Upper lobe of right lung (tissue), 1 donor: ENCODE measurements at regions not wholly inside any gene's neighbourhood (a gene's known extent, or its start where the extent isn't known, plus 50 kb on each side); places are given as distances from the start of the nearest gene placed in this dataset.

Experiments used
- ATAC-seq: fragments of 200-7000 bp; cut with Tn5 transposase; one replicate; pipeline ENCODE4 v1.9.1; 2020; ENCODE audit warnings: mild to moderate bottlenecking, moderate library complexity
- DNase-seq: peaks from one replicate; pipeline ENCODE4 v3.0.0-alpha.2; 2020
- H3K27ac ChIP-seq: fragments of 200-600 bp; one replicate; pipeline ENCODE4 v1.8.0; 2022
- H3K27me3 ChIP-seq: fragments of 200-600 bp; one replicate; pipeline ENCODE4 v1.8.0; 2022; ENCODE audit warnings: mild to moderate bottlenecking
- H3K36me3 ChIP-seq: fragments of 200-600 bp; one replicate; pipeline ENCODE4 v1.8.0; 2022
- H3K4me1 ChIP-seq: fragments of 200-600 bp; one replicate; pipeline ENCODE4 v1.8.0; 2022
- H3K4me3 ChIP-seq: fragments of 200-600 bp; one replicate; pipeline ENCODE4 v1.8.0; 2022; ENCODE audit warnings: mild to moderate bottlenecking
- H3K9me3 ChIP-seq: fragments of 200-600 bp; one replicate; pipeline ENCODE4 v1.8.0; 2022
- intact Hi-C: fragments of 100-400 bp; cut with DNase I; formaldehyde crosslinking; loops from one replicate; pipeline ENCODE4 v1.11.0; 2022
- TF ChIP-seq, protein P1 (sequence below): fragments of 200-600 bp; IDR thresholded peaks from one replicate; pipeline ENCODE4 v1.8.0; 2022; ENCODE audit warnings: antibody characterized with exemption
- donor health status: DM: no; HTN: yes; CAD: no; lungs with severe emphysema.

DNA sequence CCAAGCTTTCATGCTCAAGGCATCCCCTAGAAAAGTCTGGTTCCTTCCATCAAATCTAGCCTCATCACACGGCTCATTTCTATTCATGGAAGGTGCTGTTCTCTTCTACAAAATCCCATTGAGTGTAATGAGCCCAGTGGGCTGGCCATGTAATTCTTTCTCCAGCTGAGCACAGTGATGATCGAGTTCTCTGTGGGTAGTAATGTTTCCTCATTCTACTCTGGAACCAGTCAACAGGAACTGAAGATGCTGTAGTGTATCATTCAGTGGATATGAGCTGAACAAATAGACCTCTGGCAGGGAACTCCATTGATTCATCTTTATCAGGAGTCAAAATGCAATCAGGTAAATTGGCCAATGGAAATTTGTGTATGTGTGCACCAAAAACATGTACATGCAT lies 149.2 kb downstream of the LRRC70 start:
- TF ChIP-seq, protein P1, sequence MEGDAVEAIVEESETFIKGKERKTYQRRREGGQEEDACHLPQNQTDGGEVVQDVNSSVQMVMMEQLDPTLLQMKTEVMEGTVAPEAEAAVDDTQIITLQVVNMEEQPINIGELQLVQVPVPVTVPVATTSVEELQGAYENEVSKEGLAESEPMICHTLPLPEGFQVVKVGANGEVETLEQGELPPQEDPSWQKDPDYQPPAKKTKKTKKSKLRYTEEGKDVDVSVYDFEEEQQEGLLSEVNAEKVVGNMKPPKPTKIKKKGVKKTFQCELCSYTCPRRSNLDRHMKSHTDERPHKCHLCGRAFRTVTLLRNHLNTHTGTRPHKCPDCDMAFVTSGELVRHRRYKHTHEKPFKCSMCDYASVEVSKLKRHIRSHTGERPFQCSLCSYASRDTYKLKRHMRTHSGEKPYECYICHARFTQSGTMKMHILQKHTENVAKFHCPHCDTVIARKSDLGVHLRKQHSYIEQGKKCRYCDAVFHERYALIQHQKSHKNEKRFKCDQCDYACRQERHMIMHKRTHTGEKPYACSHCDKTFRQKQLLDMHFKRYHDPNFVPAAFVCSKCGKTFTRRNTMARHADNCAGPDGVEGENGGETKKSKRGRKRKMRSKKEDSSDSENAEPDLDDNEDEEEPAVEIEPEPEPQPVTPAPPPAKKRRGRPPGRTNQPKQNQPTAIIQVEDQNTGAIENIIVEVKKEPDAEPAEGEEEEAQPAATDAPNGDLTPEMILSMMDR = no peak
- no peaks in the 10 kb centered on the region for H3K4me1 ChIP-seq
- no peaks in the 10 kb centered on the region for H3K36me3 ChIP-seq
- intact Hi-C loops = no loop called here
- no peak overlapping the region for H3K27ac ChIP-seq
- no peak overlapping the region for H3K4me3 ChIP-seq
- H3K27me3 ChIP-seq = no peaks in the 10 kb centered on the region
- DNase-seq (no peak), ATAC-seq (no peak)
- no peaks in the 10 kb centered on the region for H3K9me3 ChIP-seq

DNA sequence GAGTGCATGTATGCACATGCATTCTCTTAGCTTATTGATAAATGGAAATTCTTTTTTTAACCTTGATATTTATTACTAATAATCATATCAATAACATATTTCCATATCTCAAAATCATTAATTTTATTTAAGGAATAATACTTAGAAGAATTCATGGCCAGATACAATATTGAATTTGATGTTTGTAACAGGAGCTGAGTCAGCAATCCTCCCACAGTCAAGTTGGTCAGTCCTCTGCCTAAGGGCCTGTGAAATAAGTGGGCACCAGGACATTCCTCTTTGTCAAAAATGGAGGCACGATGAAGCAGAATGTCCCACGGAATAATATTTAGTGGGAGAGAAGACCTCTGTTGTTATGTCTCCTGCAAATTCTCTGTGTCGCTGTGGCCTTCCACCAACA lies 148.6 kb downstream of the LRRC70 start:
- Histone ChIP-seq H3K4me3 (no peak overlapping the region), H3K4me1 (no peaks in the 10 kb centered on the region), H3K27me3 (no peaks in the 10 kb centered on the region), H3K27ac (no peak overlapping the region), H3K36me3 (no peaks in the 10 kb centered on the region), H3K9me3 (no peaks in the 10 kb centered on the region)
- intact Hi-C loops = no loop called here
- TF ChIP-seq, protein P1 = no peak
- no peak for DNase-seq
- ATAC-seq = no peak

DNA sequence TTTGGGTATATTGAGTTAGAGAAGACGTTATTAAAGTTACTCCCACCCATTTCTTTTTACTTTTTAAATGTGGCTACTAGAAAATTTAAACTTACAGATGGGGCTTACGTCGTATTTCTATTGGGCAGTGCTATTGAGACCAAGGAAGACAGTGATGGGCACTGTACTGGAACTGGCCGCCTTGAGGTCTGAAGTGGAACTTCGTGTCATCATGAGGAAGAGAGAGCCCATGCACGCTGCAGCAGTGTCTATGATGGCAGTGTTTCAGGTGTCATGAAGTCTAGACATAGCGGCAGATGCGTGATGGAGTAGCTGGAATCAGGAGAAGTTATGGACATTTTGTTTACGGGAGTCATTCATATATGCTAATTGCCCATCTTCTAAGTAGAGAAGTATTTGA lies 143.7 kb downstream of the LRRC70 start:
- Histone ChIP-seq H3K27me3 (no peaks in the 10 kb centered on the region), H3K9me3 (no peaks in the 10 kb centered on the region), H3K4me1 (no peaks in the 10 kb centered on the region), H3K36me3 (no peaks in the 10 kb centered on the region), H3K4me3 (no peak overlapping the region), H3K27ac (no peak overlapping the region)
- TF ChIP-seq, protein P1 = no peak
- ATAC-seq (no peak), DNase-seq (no peak)
- intact Hi-C loops = no loop called here

DNA sequence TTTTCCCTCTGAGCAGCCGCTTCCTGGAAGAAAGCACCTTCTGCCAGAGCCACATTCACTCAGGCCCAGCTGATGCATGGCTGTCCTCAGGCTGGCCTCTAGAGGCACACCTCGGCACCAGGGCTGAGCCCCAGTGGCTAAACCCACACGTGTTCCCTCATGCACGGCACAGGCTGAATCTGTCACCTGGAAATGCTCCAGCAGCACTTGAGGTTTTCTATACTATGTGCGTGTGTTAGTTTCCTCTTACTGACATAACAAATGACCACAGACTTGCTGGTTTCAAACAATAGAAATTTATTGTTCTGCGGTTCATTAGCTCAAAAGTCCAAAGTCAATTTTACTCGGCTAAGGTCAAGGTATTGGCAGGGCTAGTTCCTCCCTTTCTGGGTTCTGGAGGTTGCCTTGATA lies 141.4 kb downstream of the LRRC70 start:
- H3K36me3 ChIP-seq = no peaks in the 10 kb centered on the region
- no peaks in the 10 kb centered on the region for H3K9me3 ChIP-seq
- H3K4me1 ChIP-seq = no peaks in the 10 kb centered on the region
- no peaks in the 10 kb centered on the region for H3K27me3 ChIP-seq
- TF ChIP-seq, protein P1 = peak; percentile 19
- DNase-seq (no peak), ATAC-seq (peak; percentile 50)
- H3K27ac ChIP-seq = no peak overlapping the region
- intact Hi-C loops = no loop called here
- no peak overlapping the region for H3K4me3 ChIP-seq

DNA sequence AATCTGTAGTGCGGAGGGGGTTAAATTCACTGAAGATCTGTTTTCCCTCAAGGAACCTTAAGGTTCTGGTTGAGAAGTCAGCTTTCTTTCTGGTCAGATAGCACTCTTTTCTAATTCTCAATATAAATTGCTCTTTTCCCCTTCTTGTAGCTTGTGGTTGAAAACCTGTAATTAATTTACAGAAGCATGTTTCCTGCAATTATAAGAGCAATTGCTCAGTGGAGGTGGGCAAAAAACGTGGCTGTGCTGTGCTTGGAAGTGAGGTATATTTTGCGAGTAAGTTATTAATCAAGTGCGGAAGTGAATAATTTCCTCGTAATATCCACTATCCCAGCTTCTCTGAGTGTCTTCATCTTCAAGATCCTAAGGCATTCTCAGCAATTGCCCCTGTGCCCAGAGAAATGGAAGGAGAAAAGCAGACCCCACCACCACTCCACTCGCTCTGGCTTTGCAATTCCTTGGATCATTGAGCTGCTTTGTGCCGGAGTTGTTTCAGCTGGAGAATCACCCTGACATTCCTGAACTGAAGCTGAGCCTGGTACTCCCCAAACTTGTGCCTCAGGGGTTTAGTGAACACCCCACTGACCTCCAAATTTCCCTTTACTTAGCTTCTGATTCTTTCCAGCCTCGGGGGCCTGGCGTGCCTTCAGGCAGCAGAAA lies 140.6 kb downstream of the LRRC70 start:
- H3K9me3 ChIP-seq = no peaks in the 10 kb centered on the region
- TF ChIP-seq, protein P1 = no peak

DNA sequence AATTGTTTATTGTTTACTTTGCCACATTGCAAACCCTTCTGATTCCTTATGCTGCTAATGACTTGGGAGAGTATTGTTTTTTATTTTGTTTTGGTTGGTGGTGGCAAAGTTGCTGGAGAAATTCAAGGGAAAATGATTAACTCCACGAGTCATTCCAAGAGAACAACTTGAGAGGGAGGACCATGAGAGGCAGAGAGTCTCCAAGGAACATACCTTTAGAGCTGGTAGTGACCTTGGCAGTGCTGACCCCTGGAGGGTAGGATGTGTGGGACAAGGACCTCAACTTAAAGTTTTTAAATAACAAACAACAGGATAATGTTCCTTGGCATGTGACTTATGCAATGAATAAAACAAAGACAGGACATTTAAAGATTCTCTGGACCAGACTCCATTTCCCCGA lies 139.7 kb downstream of the LRRC70 start:
- H3K36me3 ChIP-seq = no peaks in the 10 kb centered on the region
- H3K4me3 ChIP-seq = no peak overlapping the region
- no peaks in the 10 kb centered on the region for H3K27me3 ChIP-seq
- no peaks in the 10 kb centered on the region for H3K9me3 ChIP-seq
- intact Hi-C loops = no loop called here
- TF ChIP-seq, protein P1 = no peak
- ATAC-seq (no peak), DNase-seq (no peak)
- H3K4me1 ChIP-seq = no peaks in the 10 kb centered on the region
- no peak overlapping the region for H3K27ac ChIP-seq

More for the DNA sequence above, 140.6 kb downstream of the LRRC70 start:
- no peaks in the 10 kb centered on the region for H3K27me3 ChIP-seq
- intact Hi-C loops = no loop called here
- H3K27ac ChIP-seq = no peak overlapping the region
- DNase-seq (no peak), ATAC-seq (no peak)
- H3K4me3 ChIP-seq = no peak overlapping the region
- no peaks in the 10 kb centered on the region for H3K36me3 ChIP-seq
- no peaks in the 10 kb centered on the region for H3K4me1 ChIP-seq
